HEK293 (cell line): ENCODE measurements at regions not wholly inside any gene's neighbourhood (a gene's known extent, or its start where the extent isn't known, plus 50 kb on each side); places are given as distances from the start of the nearest gene placed in this dataset.

Experiments used
- CTCF ChIA-PET: fragments of 350-600 bp; formaldehyde crosslinking; extraction: SDS; loops from one replicate; lab custom pipeline; 2021; ENCODE audit warnings: antibody characterized with exemption; lab: Yijun Ruan, JAX
- POLR2A ChIA-PET: fragments of 300-600 bp; formaldehyde crosslinking; extraction: SDS; loops from one replicate; lab custom pipeline; 2020; ENCODE audit warnings: antibody characterized with exemption, inconsistent platforms; lab: Yijun Ruan, JAX
- H3K27ac ChIP-seq: fragments of 200-500 bp; sonication (Bioruptor generic); 2 replicates; pipeline ENCODE4 v1.5.1; 2014; ENCODE audit warnings: low read depth, low read length, control low read depth, inconsistent platforms; ENCODE audit errors: extremely low read depth
- H3K36me3 ChIP-seq, 2 experiments: fragments of 200-500 bp in 1 of 2; sonication (Bioruptor generic) in 1 of 2; 1 replicate in 1 of 2; 2 replicates in 1 of 2; pipeline ENCODE4 v1.5.1; 2014 to 2017; ENCODE audit warnings: inconsistent platforms in 2 of 2, low read length in 2 of 2; ENCODE audit not compliant: control insufficient read depth in 2 of 2, insufficient read depth in 1 of 2
- H3K4me1 ChIP-seq: fragments of 200-500 bp; sonication (Bioruptor generic); 2 replicates; pipeline ENCODE4 v1.5.1; 2014; ENCODE audit warnings: mild to moderate bottlenecking, low read length, inconsistent platforms; ENCODE audit not compliant: control insufficient read depth, insufficient read depth
- H3K4me3 ChIP-seq: 2 replicates; pipeline ENCODE4 v1.5.1; 2011; ENCODE audit warnings: low read depth, mild to moderate bottlenecking, control low read depth, low read length, moderate library complexity
- H3K9me3 ChIP-seq: fragments of 200-500 bp; sonication (Bioruptor generic); 2 replicates; pipeline ENCODE4 v1.5.1; 2014; ENCODE audit warnings: low read depth, low read length, inconsistent platforms; ENCODE audit not compliant: control insufficient read depth, insufficient read depth
- FEZF1 ChIP-seq: fragments of 450-650 bp; formaldehyde crosslinking; IDR thresholded peaks from 2 replicates; pipeline ENCODE4 v1.5.1; 2016; ENCODE audit warnings: missing biosample characterization, missing genetic modification characterization
- GLI2 ChIP-seq: fragments of 450-650 bp; formaldehyde crosslinking; IDR thresholded peaks from 2 replicates; pipeline ENCODE4; 2017; ENCODE audit warnings: missing biosample characterization, missing genetic modification characterization, low read depth, borderline replicate concordance
- KLF9 ChIP-seq: fragments of 450-650 bp; formaldehyde crosslinking; IDR thresholded peaks from 2 replicates; pipeline ENCODE4 v1.5.1; 2016; ENCODE audit warnings: missing biosample characterization, missing genetic modification characterization, low read depth
- SCRT2 ChIP-seq: fragments of 450-650 bp; formaldehyde crosslinking; IDR thresholded peaks from 2 replicates; pipeline ENCODE4 v1.5.1; 2016; ENCODE audit warnings: missing biosample characterization, missing genetic modification characterization
- ZBTB11 ChIP-seq: fragments of 450-650 bp; formaldehyde crosslinking; conservative IDR thresholded peaks from 2 replicates; pipeline ENCODE4 v1.5.1; 2016; ENCODE audit warnings: low read depth, missing biosample characterization, missing genetic modification characterization
- ZBTB26 ChIP-seq: fragments of 450-650 bp; formaldehyde crosslinking; optimal IDR thresholded peaks from 2 replicates; pipeline ENCODE3; 2016; ENCODE audit warnings: missing biosample characterization, mild to moderate bottlenecking, missing genetic modification characterization
- ZFP41 ChIP-seq: fragments of 450-650 bp; formaldehyde crosslinking; IDR thresholded peaks from 2 replicates; pipeline ENCODE4 v1.5.1; 2016; ENCODE audit warnings: missing biosample characterization, missing genetic modification characterization, borderline replicate concordance
- ZFP69B ChIP-seq: fragments of 450-650 bp; formaldehyde crosslinking; IDR thresholded peaks from 2 replicates; pipeline ENCODE4 v1.5.1; 2016; ENCODE audit warnings: missing biosample characterization, missing genetic modification characterization
- ZNF121 ChIP-seq: fragments of 450-650 bp; formaldehyde crosslinking; IDR thresholded peaks from 2 replicates; pipeline ENCODE4 v1.5.1; 2016; ENCODE audit warnings: missing biosample characterization, missing genetic modification characterization
- ZNF184 ChIP-seq: fragments of 450-650 bp; IDR thresholded peaks from 2 replicates; pipeline ENCODE4 v1.5.1; 2018; ENCODE audit warnings: missing biosample characterization, mild to moderate bottlenecking, missing genetic modification characterization
- ZNF501 ChIP-seq: fragments of 450-650 bp; formaldehyde crosslinking; IDR thresholded peaks from 2 replicates; pipeline ENCODE4 v1.5.1; 2016; ENCODE audit warnings: missing biosample characterization, missing genetic modification characterization
- ZNF600 ChIP-seq: fragments of 450-650 bp; formaldehyde crosslinking; IDR thresholded peaks from 2 replicates; pipeline ENCODE4 v1.5.1; 2016; ENCODE audit warnings: missing biosample characterization, missing genetic modification characterization
- ZNF623 ChIP-seq: fragments of 450-650 bp; formaldehyde crosslinking; IDR thresholded peaks from 2 replicates; pipeline ENCODE4 v1.5.1; 2016; ENCODE audit warnings: missing biosample characterization, missing genetic modification characterization
- ZNF626 ChIP-seq: fragments of 450-650 bp; sonication (Bioruptor Pico); formaldehyde crosslinking; IDR thresholded peaks from 2 replicates; pipeline ENCODE4 v1.5.1; 2018; ENCODE audit warnings: missing biosample characterization, missing genetic modification characterization, inconsistent platforms
- ZNF768 ChIP-seq: fragments of 450-650 bp; formaldehyde crosslinking; IDR thresholded peaks from 2 replicates; pipeline ENCODE4 v1.5.1; 2018; ENCODE audit warnings: missing biosample characterization, mild to moderate bottlenecking, missing genetic modification characterization
- ZNF785 ChIP-seq: fragments of 450-650 bp; formaldehyde crosslinking; IDR thresholded peaks from 2 replicates; pipeline ENCODE4 v1.5.1; 2016; ENCODE audit warnings: missing biosample characterization, missing genetic modification characterization
- ZXDB ChIP-seq: fragments of 450-650 bp; formaldehyde crosslinking; IDR thresholded peaks from 2 replicates; pipeline ENCODE4 v1.5.1; 2016; ENCODE audit warnings: missing biosample characterization, missing genetic modification characterization
- TF ChIP-seq, protein P1 (sequence below): fragments of 450-650 bp; formaldehyde crosslinking; IDR thresholded peaks from 2 replicates; pipeline ENCODE4 v1.5.1; 2017; ENCODE audit warnings: missing biosample characterization, missing genetic modification characterization
- TF ChIP-seq, protein P2 (sequence below): fragments of 450-650 bp; formaldehyde crosslinking; IDR thresholded peaks from 2 replicates; pipeline ENCODE4 v1.5.1; 2016; ENCODE audit warnings: missing biosample characterization, missing genetic modification characterization
- TF ChIP-seq, protein P3 (sequence below): fragments of 450-650 bp; formaldehyde crosslinking; IDR thresholded peaks from 2 replicates; pipeline ENCODE4 v1.5.1; 2017; ENCODE audit warnings: missing biosample characterization, mild to moderate bottlenecking, missing genetic modification characterization, moderate library complexity
- TF ChIP-seq, protein P4 (sequence below): fragments of 450-650 bp; formaldehyde crosslinking; IDR thresholded peaks from 2 replicates; pipeline ENCODE4 v1.5.1; 2017; ENCODE audit warnings: missing biosample characterization, missing genetic modification characterization

GRCh38 chr4:63090641-63091040 is 1318.6 kb downstream of the TECRL start:
- Histone ChIP-seq H3K4me3 (no peak overlapping the region), H3K9me3 (no peaks in the 10 kb centered on the region), H3K27ac (no peak overlapping the region), H3K4me1 (no peaks in the 10 kb centered on the region), H3K36me3 (no peaks in the 10 kb centered on the region)
- ChIA-PET POLR2A (no interaction called here), CTCF (no interaction called here)
- TF ChIP-seq FEZF1 (tag by site-specific recombination), result no peak
- no peak for TF ChIP-seq ZNF785 (tag by site-specific recombination)
- TF ChIP-seq, protein P1, sequence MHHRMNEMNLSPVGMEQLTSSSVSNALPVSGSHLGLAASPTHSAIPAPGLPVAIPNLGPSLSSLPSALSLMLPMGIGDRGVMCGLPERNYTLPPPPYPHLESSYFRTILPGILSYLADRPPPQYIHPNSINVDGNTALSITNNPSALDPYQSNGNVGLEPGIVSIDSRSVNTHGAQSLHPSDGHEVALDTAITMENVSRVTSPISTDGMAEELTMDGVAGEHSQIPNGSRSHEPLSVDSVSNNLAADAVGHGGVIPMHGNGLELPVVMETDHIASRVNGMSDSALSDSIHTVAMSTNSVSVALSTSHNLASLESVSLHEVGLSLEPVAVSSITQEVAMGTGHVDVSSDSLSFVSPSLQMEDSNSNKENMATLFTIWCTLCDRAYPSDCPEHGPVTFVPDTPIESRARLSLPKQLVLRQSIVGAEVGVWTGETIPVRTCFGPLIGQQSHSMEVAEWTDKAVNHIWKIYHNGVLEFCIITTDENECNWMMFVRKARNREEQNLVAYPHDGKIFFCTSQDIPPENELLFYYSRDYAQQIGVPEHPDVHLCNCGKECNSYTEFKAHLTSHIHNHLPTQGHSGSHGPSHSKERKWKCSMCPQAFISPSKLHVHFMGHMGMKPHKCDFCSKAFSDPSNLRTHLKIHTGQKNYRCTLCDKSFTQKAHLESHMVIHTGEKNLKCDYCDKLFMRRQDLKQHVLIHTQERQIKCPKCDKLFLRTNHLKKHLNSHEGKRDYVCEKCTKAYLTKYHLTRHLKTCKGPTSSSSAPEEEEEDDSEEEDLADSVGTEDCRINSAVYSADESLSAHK (tag by site-specific recombination), result no peak
- TF ChIP-seq ZNF768 (tag by site-specific recombination), result no peak
- no peak for TF ChIP-seq ZBTB11 (tag by site-specific recombination)
- TF ChIP-seq, protein P2, sequence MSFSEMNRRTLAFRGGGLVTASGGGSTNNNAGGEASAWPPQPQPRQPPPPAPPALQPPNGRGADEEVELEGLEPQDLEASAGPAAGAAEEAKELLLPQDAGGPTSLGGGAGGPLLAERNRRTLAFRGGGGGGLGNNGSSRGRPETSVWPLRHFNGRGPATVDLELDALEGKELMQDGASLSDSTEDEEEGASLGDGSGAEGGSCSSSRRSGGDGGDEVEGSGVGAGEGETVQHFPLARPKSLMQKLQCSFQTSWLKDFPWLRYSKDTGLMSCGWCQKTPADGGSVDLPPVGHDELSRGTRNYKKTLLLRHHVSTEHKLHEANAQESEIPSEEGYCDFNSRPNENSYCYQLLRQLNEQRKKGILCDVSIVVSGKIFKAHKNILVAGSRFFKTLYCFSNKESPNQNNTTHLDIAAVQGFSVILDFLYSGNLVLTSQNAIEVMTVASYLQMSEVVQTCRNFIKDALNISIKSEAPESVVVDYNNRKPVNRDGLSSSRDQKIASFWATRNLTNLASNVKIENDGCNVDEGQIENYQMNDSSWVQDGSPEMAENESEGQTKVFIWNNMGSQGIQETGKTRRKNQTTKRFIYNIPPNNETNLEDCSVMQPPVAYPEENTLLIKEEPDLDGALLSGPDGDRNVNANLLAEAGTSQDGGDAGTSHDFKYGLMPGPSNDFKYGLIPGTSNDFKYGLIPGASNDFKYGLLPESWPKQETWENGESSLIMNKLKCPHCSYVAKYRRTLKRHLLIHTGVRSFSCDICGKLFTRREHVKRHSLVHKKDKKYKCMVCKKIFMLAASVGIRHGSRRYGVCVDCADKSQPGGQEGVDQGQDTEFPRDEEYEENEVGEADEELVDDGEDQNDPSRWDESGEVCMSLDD (tag by site-specific recombination), result no peak
- TF ChIP-seq ZFP69B (tag by site-specific recombination), result no peak
- no peak for TF ChIP-seq ZNF626 (tag by site-specific recombination)

DNA sequence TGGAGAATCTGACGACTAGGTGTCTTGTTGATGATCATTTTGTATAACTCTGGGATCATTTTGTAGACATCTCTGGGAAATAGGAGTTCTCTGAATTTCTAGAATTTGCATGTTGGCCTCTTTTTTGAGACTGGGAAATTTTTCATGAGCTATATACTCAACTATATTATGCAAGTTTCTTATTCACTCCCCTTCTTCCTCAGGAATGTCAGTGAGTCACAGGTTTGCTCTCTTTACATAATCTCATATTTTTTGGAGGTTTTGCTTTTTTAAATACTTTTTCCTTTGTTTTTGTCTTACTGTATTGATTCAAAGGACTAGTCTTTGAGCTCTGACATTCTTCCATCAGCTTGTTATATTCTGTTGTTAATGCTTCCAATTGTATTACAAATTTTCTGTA is 1324.2 kb downstream of the TECRL start:
- POLR2A ChIA-PET, result no interaction called here
- CTCF ChIA-PET, result no interaction called here

More for the DNA sequence above, 1324.2 kb downstream of the TECRL start:
- Histone ChIP-seq H3K4me3 (no peak overlapping the region), H3K36me3 (no peaks in the 10 kb centered on the region), H3K4me1 (no peaks in the 10 kb centered on the region)
- TF ChIP-seq ZFP41 (no peak), ZBTB26 (tag by site-specific recombination) (no peak), SCRT2 (tag by site-specific recombination) (no peak), ZNF184 (no peak), KLF9 (no peak), GLI2 (tag by site-specific recombination) (no peak), ZNF501 (tag by site-specific recombination) (no peak), ZNF121 (tag by site-specific recombination) (no peak), ZNF600 (tag by site-specific recombination) (no peak), ZNF623 (tag by site-specific recombination) (no peak), ZXDB (tag by site-specific recombination) (no peak)
- TF ChIP-seq, protein P3, sequence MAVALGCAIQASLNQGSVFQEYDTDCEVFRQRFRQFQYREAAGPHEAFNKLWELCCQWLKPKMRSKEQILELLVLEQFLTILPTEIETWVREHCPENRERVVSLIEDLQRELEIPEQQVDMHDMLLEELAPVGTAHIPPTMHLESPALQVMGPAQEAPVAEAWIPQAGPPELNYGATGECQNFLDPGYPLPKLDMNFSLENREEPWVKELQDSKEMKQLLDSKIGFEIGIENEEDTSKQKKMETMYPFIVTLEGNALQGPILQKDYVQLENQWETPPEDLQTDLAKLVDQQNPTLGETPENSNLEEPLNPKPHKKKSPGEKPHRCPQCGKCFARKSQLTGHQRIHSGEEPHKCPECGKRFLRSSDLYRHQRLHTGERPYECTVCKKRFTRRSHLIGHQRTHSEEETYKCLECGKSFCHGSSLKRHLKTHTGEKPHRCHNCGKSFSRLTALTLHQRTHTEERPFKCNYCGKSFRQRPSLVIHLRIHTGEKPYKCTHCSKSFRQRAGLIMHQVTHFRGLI, result no peak
- TF ChIP-seq, protein P4, sequence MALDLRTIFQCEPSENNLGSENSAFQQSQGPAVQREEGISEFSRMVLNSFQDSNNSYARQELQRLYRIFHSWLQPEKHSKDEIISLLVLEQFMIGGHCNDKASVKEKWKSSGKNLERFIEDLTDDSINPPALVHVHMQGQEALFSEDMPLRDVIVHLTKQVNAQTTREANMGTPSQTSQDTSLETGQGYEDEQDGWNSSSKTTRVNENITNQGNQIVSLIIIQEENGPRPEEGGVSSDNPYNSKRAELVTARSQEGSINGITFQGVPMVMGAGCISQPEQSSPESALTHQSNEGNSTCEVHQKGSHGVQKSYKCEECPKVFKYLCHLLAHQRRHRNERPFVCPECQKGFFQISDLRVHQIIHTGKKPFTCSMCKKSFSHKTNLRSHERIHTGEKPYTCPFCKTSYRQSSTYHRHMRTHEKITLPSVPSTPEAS (tag by site-specific recombination), result no peak
- TF ChIP-seq, all 188 proteins: peak for 0
- Histone ChIP-seq H3K27ac (no peak overlapping the region), H3K9me3 (no peaks in the 10 kb centered on the region)
